ENCODE measurements at regions not wholly inside any gene's neighbourhood (a gene's known extent, or its start where the extent isn't known, plus 50 kb on each side); places are given as distances from the start of the nearest gene placed in this dataset.

DNA sequence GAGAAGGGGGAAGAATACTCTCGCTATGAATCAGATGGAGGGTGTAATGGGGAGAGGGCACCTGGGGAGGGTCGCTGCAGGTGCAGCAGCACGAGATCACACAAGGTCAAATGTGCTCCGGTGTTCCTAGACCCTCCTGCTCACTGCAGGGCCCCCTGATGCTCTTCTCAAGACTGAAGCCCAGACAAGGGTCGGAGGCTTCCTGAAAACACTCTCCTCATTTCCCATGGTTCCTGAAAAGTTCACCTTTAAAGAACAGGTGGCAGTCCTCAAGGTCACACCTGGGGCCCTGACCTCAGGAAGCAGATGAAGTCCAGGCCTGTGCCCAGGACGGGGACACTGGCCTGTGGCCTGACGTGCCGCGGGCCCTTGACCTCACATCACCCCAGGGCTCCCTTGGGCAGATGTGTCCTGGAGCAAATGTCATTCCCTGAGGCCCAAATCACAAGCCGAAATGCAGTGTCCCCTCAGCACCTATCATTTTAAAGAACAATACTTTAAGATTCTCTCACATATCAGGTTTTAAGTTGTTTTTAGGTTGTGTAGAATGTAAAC is 289.8 kb downstream of the GLRX3 start:
- TF ChIP-seq, protein P1, sequence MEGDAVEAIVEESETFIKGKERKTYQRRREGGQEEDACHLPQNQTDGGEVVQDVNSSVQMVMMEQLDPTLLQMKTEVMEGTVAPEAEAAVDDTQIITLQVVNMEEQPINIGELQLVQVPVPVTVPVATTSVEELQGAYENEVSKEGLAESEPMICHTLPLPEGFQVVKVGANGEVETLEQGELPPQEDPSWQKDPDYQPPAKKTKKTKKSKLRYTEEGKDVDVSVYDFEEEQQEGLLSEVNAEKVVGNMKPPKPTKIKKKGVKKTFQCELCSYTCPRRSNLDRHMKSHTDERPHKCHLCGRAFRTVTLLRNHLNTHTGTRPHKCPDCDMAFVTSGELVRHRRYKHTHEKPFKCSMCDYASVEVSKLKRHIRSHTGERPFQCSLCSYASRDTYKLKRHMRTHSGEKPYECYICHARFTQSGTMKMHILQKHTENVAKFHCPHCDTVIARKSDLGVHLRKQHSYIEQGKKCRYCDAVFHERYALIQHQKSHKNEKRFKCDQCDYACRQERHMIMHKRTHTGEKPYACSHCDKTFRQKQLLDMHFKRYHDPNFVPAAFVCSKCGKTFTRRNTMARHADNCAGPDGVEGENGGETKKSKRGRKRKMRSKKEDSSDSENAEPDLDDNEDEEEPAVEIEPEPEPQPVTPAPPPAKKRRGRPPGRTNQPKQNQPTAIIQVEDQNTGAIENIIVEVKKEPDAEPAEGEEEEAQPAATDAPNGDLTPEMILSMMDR (conservative IDR thresholded peaks at IDR 0.05), result no peak
- no peak for TF ChIP-seq ZFX (IDR thresholded peaks at IDR 0.05)
- H3K27ac ChIP-seq, result no peak overlapping the region

DNA sequence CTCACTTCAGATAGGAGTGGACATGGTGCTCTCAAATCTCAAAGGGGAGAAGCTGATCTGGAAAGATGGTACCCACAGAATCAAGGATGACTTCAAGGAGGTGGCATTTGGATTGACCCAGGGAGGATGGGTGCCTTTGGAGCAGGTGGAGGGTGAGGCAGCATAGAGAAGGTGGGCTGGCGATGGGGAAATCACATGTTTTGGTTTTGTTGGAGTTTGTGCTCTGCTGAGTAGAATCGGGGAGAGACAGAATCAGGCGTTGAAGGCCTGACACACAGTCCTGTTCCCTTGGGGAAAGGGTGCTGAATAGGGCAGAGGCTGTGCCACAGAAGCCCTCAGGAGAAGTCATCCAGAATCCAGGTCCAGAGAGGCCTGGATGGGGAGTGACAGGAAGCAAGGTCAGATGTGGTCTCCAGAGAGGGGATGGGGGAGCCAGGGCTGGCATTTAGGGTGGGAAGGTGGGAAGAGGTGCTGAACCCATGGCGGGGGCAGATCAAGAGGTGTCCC is 291.1 kb downstream of the GLRX3 start:
- TF ChIP-seq, protein P1 (conservative IDR thresholded peaks at IDR 0.05), result no peak
- no peak for TF ChIP-seq ZFX (IDR thresholded peaks at IDR 0.05)
- no peak overlapping the region for H3K27ac ChIP-seq

DNA sequence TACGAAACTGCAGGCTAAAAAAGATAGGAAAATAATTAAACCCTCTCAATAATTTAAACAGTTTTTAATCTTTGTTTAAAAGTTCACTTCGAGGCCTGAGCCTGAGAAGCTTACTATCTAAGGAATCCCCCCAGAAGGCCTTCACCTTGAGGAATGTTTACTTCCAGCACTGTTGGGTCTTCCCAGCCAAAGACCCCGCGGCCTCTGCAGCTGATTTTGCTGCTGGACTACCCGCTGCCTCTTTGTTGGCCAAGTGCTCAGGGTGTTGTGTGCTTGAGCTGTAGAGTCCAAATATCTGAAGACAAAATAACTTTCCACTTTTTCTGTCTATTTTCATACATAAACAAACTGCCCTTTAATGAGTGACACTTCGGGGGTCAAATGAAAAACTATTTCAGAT is 292.7 kb downstream of the GLRX3 start:
- H3K27ac ChIP-seq, result no peak overlapping the region
- TF ChIP-seq ZFX (IDR thresholded peaks at IDR 0.05), result no peak
- TF ChIP-seq, protein P1 (conservative IDR thresholded peaks at IDR 0.05), result no peak

DNA sequence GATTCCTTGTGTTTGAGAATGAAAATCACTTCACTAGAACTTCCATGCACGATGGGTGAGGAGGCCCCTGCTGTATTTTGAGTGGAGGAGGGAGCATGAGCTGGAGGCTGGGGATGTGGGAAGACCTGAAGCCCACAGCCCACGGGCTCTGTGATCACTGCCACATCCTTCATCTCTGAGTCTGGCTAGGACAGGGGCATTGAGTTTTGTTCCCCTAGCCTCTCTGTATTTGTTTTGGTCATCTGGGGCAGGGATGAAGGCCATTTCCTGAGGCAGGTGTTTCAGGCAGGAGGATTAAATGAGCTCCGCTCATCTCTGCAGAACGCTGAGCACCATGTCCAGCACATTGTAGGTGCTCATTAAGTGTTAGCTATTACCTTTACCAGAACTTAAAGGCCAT is 293.6 kb downstream of the GLRX3 start:
- TF ChIP-seq, protein P1 (conservative IDR thresholded peaks at IDR 0.05), result no peak
- no peak for TF ChIP-seq ZFX (IDR thresholded peaks at IDR 0.05)
- H3K27ac ChIP-seq, result no peak overlapping the region

DNA sequence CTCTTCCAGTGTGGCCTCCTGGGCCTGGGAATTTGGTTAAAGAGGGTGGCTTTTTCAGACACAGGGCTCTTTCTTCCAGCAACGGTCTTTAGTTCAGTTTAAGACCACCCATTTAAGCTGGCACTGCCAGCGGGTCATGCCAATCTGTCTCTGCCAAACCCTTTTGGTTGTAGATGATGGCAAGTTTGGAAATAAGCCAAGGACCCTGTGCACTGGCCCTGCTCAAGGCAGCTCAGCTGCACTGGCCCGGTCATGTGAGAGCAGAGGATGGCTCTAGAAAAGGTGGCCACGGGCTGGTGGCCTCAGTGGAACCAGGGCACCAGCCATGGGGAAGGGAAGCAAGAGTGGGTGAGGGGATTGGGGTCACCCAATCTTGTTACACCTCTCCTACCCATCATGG is 294.1 kb downstream of the GLRX3 start:
- no peak overlapping the region for H3K27ac ChIP-seq
- TF ChIP-seq ZFX (IDR thresholded peaks at IDR 0.05), result no peak
- TF ChIP-seq, protein P1 (conservative IDR thresholded peaks at IDR 0.05), result no peak

DNA sequence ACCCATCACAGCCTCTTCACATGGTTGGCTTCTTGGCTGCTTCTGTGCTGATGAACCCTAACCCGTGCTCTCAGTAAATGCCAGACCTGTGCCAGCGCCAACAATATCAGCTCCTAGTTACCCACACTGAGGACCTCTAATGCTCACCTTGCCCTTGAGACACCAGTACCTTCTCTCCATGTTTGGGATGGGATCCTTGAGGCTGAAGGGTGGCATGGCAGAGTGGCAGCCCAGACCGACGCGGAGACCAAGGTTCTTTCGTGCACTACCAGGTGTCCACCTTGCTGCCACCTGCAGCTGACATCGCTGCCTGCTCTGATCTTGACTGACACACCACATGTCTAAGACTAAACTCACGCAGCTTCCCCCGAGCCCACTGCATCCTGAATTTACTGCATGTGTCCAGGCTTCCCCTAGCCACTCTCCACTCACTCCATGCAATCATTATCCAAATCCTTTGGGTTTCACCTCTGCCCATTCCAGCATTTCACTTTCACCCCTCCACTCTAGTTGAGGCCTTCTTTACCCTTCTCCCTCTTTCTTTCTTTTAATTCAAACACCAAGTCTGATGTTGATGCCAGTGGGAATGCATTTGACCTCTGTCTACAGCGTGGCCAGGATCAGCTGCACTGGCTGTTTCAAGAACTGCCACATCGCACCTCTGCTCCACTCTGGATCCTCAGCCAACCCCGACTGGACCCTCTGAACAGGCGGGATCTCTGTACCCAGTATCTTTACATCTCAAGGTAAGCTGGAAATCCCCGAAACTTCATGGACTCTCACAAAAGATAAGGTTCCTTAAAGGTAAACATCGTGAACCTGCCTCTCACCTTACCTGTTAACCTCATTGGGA is 294.9 kb downstream of the GLRX3 start:
- no peak overlapping the region for H3K27ac ChIP-seq
- no peak for TF ChIP-seq ZFX (IDR thresholded peaks at IDR 0.05)
- TF ChIP-seq, protein P1 (conservative IDR thresholded peaks at IDR 0.05), result no peak

DNA sequence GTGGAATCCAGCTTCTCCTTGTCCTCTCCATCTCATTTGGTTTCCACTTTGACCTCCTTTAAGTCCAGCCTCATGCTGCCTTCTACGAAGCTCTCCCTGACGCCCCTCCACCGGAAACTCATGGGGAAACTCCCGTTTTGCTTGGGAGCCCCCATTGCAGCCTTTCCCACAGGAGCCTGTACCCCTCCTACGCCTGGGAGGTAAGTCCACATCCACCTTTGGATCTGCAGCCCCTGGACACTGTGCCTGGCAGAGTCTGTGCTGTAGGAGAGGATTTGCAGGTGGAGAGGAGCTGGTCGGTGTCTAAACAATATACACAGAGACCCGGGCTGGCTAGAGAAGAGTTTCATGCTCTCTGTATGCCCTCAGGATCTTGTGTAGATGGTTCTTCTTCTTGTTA is 296.1 kb downstream of the GLRX3 start:
- TF ChIP-seq ZFX (IDR thresholded peaks at IDR 0.05), result no peak
- TF ChIP-seq, protein P1 (conservative IDR thresholded peaks at IDR 0.05), result no peak
- no peak overlapping the region for H3K27ac ChIP-seq
